Panc1 (cell line): ENCODE measurements at regions not wholly inside any gene's neighbourhood (a gene's known extent, or its start where the extent isn't known, plus 50 kb on each side); places are given as distances from the start of the nearest gene placed in this dataset.

ENCODE experiments used
- ATAC-seq: fragments of 200-7000 bp; cut with Tn5 transposase; 2 replicates; pipeline ENCODE4 v1.9.1; 2020; ENCODE audit warnings: mild to moderate bottlenecking, moderate library complexity
- BruUV-seq: library from RNA; stranded (reverse); fragments of 400-500 nt; replicated peaks from 2 replicates; lab custom pipeline; 2021; lab: Mats Ljungman, UMichigan
- CTCF ChIA-PET: fragments of 300-600 bp; sonication (Branson Sonifier 250); formaldehyde crosslinking; loops from one replicate; lab custom pipeline; 2022; ENCODE audit warnings: antibody characterized with exemption; lab: Charles Lee
- POLR2A ChIA-PET: fragments of 300-600 bp; sonication (Branson Sonifier 250); formaldehyde crosslinking; loops from one replicate; lab custom pipeline; 2022; ENCODE audit warnings: antibody characterized with exemption; lab: Charles Lee
- DNase-seq: peaks from one replicate; pipeline ENCODE4 v3.0.0-alpha.2; 2010; ENCODE audit warnings: low read depth, low spot score
- H3K27ac ChIP-seq: 2 replicates; pipeline ENCODE4 v1.5.1; 2011; ENCODE audit warnings: mild to moderate bottlenecking, low read length, inconsistent platforms
- H3K27me3 ChIP-seq: fragments of 200-500 bp; sonication (Bioruptor generic); 2 replicates; pipeline ENCODE4 v1.6.0; 2014; ENCODE audit warnings: low read length, inconsistent platforms; ENCODE audit not compliant: control insufficient read depth, insufficient read depth
- H3K36me3 ChIP-seq: fragments of 200-500 bp; sonication (Bioruptor generic); 2 replicates; pipeline ENCODE4 v1.5.1; 2014; ENCODE audit warnings: inconsistent platforms, mild to moderate bottlenecking, low read length, moderate library complexity; ENCODE audit not compliant: control insufficient read depth, insufficient read depth
- H3K4me1 ChIP-seq: 2 replicates; pipeline ENCODE4 v1.5.1; 2011; ENCODE audit warnings: inconsistent platforms, mild to moderate bottlenecking, low read length, moderate library complexity; ENCODE audit not compliant: control insufficient read depth, insufficient read depth
- H3K4me3 ChIP-seq, 2 experiments: 2 replicates each; pipeline ENCODE4 v1.5.1; 2011 to 2012; ENCODE audit warnings: low read depth in 2 of 2, low read length in 2 of 2, mild to moderate bottlenecking in 2 of 2, inconsistent platforms in 1 of 2, moderate library complexity in 1 of 2
- H3K9me3 ChIP-seq: fragments of 200-500 bp; sonication (Bioruptor generic); 2 replicates; pipeline ENCODE4 v1.5.1; 2014; ENCODE audit warnings: low read depth, mild to moderate bottlenecking, inconsistent platforms, low read length, moderate library complexity; ENCODE audit not compliant: control insufficient read depth, insufficient read depth
- CTCF ChIP-seq: fragments of 450-650 bp; IDR thresholded peaks from 2 replicates; pipeline ENCODE4 v1.5.1; 2017; ENCODE audit warnings: mild to moderate bottlenecking
- POLR2AphosphoS5 ChIP-seq: IDR thresholded peaks from 2 replicates; pipeline ENCODE4 v1.6.1; 2012; ENCODE audit warnings: mild to moderate bottlenecking, low read depth, low read length, moderate library complexity
- SIN3A ChIP-seq: IDR thresholded peaks from 2 replicates; pipeline ENCODE4 v1.6.1; 2012; ENCODE audit warnings: low read depth, mild to moderate bottlenecking, low read length, moderate library complexity, borderline replicate concordance; ENCODE audit not compliant: insufficient read depth
- TCF7L2 ChIP-seq: IDR thresholded peaks from 2 replicates; pipeline ENCODE4 v1.6.1; 2011; ENCODE audit warnings: mild to moderate bottlenecking, low read depth, low read length, inconsistent platforms
- in situ Hi-C: cut with HindIII; loops from 2 replicates; pipeline ENCODE4 v1.10.0; 2016; ENCODE audit warnings: low sequenced_read_pairs, low pct_unique_long_range_greater_than_20kb
- intact Hi-C: fragments of 100-400 bp; cut with micrococcal nuclease; formaldehyde crosslinking; loops from one replicate; pipeline ENCODE4 v1.10.0; 2022; ENCODE audit not compliant: unreplicated experiment
- TF ChIP-seq, protein P1 (sequence below), 2 experiments: IDR thresholded peaks; 2 replicates each; pipeline ENCODE4 v1.6.1; 2011 to 2012; ENCODE audit warnings: low read depth in 2 of 2, control low read depth in 1 of 2, low read length in 1 of 2, mild to moderate bottlenecking in 1 of 2, moderate library complexity in 1 of 2; ENCODE audit not compliant: insufficient read depth in 1 of 2

DNA sequence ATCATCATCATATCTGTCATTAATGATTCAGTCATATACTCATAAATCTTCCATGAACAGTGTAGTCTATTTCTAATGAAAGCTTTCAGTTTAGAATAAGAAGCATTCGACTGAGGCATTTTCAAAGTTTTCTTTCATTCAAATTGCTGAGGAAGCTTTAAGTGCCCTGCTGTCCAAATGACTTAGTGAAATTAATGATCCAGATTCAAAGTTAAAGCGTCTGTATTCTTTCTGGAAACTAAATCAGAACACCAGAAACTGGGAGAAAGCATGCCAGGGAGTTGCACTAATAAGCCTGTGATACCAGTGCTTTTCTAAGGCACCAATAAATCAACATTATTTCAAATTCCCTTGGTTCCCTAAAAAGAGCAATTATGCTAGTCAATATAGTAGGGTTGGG lies 367.8 kb upstream of the ANO5 start:
- H3K9me3 ChIP-seq = no peaks in the 10 kb centered on the region
- H3K4me1 ChIP-seq = no peaks in the 10 kb centered on the region
- intact Hi-C loops (no loop called here), in situ Hi-C loops (no loop called here)
- ATAC-seq = no peak
- H3K4me3 ChIP-seq = no peak overlapping the region
- DNase-seq = no peak
- no peaks in the 10 kb centered on the region for H3K27me3 ChIP-seq
- H3K36me3 ChIP-seq = no peaks in the 10 kb centered on the region
- ChIA-PET CTCF (no interaction called here), POLR2A (no interaction called here)
- no TSS peak for BruUV-seq
- H3K27ac ChIP-seq = no peak overlapping the region
- TF ChIP-seq POLR2AphosphoS5 (no peak), CTCF (no peak), SIN3A (no peak)

GRCh38 chr11:21838427-21838826 lies 354.5 kb upstream of the ANO5 start:
- POLR2A ChIA-PET = no interaction called here

DNA sequence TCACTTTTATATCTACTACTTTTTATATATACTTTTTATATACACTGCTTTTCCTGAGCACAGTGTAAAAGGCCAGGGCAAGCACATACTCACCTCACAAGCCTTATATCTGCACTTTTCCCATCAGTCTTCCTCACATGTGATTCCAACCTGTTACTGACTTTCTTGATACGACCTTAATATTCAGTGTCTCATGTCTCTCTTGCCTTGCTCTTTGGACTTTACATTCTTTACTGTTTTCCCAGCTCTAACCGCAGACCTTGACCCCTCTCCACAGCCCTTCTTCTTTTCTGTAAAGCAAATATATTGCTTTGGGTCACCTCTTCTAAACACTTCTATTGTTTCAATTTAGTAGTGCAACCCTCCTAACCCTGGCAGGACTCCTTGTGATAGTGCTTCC lies 353.1 kb upstream of the ANO5 start:
- TF ChIP-seq SIN3A = no peak
- no peak for TF ChIP-seq CTCF
- TF ChIP-seq, protein P1, sequence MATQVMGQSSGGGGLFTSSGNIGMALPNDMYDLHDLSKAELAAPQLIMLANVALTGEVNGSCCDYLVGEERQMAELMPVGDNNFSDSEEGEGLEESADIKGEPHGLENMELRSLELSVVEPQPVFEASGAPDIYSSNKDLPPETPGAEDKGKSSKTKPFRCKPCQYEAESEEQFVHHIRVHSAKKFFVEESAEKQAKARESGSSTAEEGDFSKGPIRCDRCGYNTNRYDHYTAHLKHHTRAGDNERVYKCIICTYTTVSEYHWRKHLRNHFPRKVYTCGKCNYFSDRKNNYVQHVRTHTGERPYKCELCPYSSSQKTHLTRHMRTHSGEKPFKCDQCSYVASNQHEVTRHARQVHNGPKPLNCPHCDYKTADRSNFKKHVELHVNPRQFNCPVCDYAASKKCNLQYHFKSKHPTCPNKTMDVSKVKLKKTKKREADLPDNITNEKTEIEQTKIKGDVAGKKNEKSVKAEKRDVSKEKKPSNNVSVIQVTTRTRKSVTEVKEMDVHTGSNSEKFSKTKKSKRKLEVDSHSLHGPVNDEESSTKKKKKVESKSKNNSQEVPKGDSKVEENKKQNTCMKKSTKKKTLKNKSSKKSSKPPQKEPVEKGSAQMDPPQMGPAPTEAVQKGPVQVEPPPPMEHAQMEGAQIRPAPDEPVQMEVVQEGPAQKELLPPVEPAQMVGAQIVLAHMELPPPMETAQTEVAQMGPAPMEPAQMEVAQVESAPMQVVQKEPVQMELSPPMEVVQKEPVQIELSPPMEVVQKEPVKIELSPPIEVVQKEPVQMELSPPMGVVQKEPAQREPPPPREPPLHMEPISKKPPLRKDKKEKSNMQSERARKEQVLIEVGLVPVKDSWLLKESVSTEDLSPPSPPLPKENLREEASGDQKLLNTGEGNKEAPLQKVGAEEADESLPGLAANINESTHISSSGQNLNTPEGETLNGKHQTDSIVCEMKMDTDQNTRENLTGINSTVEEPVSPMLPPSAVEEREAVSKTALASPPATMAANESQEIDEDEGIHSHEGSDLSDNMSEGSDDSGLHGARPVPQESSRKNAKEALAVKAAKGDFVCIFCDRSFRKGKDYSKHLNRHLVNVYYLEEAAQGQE (IDR thresholded peaks at IDR 0.05; ENCODE audit: insufficient read depth in 1 of 2, low read depth in 2 of 2, low read length in 1 of 2) = no peak
- BruUV-seq = no TSS peak
- ChIA-PET CTCF (no interaction called here), POLR2A (no interaction called here)
- intact Hi-C loops (no loop called here), in situ Hi-C loops (no loop called here)
- Histone ChIP-seq H3K4me1 (no peaks in the 10 kb centered on the region), H3K4me3 (no peak overlapping the region), H3K9me3 (no peaks in the 10 kb centered on the region), H3K27me3 (no peaks in the 10 kb centered on the region), H3K27ac (no peak overlapping the region), H3K36me3 (no peaks in the 10 kb centered on the region; the same call in 1 of the 2 replicates)
- DNase-seq (no peak), ATAC-seq (no peak)

More at GRCh38 chr11:21838427-21838826, 354.5 kb upstream of the ANO5 start:
- Histone ChIP-seq H3K4me3 (no peak overlapping the region), H3K27me3 (no peaks in the 10 kb centered on the region), H3K9me3 (no peaks in the 10 kb centered on the region), H3K4me1 (no peaks in the 10 kb centered on the region), H3K36me3 (no peaks in the 10 kb centered on the region; the same call in 1 of the 2 replicates), H3K27ac (no peak overlapping the region)
- intact Hi-C loops (no loop called here), in situ Hi-C loops (no loop called here)
- CTCF ChIA-PET = no interaction called here
- ATAC-seq = no peak
- TF ChIP-seq TCF7L2 (no peak), SIN3A (no peak)
- TF ChIP-seq, protein P1 (IDR thresholded peaks at IDR 0.05; ENCODE audit: insufficient read depth in 1 of 2, low read depth in 2 of 2, low read length in 1 of 2) = no peak
- BruUV-seq = no TSS peak
- no peak for DNase-seq
